GM19372 (cell line): ENCODE measurements at regions not wholly inside any gene's neighbourhood (a gene's known extent, or its start where the extent isn't known, plus 50 kb on each side); places are given as distances from the start of the nearest gene placed in this dataset.
"Not testable (repeated sequence)": the region's sequence is repeated elsewhere in the genome, so short reads cannot be mapped to it uniquely, and the experiment has no call there.

ENCODE experiments used
- ATAC-seq: cut with Tn5 transposase; IDR thresholded peaks from one replicate; pipeline ENCODE4 v1.9.1; 2021; ENCODE audit warnings: mild to moderate bottlenecking, low read depth, moderate library complexity; ENCODE audit not compliant: unreplicated experiment

DNA sequence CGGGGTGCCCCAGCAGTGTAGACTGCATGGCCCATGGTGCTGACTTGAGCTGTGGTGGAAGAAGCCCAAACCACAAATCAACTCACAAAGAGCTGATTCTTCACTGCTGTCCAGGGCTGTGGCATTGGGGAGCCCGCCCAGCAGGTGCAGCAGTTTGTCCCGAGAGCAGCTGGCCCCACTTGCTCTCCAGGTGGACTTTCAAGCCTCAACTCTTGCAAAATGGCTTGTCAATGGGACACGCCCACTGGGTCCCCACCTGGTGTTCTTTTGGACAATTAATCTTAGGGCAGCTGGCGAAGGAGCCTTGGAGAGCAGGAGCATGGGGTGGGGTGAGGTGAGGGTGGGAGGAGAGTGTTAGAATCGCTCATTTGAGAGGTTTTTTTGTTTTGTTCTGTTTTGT, 117.9 kb downstream of the MYCN start:
- no peak for ATAC-seq

DNA sequence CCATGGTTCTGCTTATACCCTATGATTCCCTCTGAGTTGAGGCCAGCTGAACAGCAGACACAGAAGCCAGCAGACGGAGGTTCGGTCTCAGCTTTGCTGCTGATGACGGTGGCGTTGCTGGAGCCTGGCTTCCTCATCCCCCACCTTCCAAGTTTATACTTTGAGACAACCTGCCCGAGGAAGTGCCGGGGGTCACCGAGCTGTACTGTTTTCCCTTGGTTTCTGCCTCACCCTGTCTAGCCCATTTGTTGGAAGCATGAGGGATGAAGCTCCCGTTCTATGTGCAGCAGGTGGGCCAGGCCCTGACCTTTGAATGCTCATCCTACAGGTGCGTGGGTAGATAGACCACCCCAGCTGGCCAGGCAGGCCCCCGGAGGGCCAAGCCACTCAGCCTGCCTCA, 117.3 kb downstream of the MYCN start:
- no peak for ATAC-seq

DNA sequence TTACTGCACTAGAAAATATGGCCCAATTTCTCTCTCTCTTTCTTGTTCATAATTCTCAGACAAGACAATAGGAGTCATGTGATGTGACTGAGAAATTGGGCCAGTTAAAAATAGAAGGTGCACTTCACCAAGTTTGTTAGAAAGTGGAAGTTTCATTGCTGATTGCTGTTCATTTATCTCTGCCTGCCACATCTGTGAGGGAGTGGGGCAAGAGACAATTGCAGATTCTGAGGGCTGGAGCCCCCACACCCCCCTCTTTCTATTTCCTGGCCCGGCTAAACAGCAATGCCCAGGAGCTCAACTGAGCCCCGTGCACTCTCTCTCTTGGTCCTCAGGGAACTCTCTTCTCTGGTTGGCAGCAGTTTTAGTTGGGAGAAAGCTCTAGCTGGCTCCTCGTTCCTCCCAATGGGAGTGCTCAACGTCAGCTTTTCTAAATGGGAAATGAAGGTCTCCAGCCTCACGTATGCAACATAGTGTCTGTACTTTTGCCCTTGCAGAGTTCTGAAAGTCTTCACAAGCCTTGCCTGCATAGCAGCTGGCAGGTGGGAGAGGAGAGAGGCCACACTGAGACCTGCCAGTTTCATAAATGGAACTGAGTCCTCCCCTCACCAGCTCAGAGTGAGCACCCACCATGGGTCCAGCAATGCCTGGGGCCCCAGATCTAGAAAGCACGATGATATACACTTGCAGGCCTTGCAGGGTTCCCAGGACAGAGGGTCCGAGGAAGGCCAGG, 115.7 kb downstream of the MYCN start:
- peak; percentile 83 for ATAC-seq

DNA sequence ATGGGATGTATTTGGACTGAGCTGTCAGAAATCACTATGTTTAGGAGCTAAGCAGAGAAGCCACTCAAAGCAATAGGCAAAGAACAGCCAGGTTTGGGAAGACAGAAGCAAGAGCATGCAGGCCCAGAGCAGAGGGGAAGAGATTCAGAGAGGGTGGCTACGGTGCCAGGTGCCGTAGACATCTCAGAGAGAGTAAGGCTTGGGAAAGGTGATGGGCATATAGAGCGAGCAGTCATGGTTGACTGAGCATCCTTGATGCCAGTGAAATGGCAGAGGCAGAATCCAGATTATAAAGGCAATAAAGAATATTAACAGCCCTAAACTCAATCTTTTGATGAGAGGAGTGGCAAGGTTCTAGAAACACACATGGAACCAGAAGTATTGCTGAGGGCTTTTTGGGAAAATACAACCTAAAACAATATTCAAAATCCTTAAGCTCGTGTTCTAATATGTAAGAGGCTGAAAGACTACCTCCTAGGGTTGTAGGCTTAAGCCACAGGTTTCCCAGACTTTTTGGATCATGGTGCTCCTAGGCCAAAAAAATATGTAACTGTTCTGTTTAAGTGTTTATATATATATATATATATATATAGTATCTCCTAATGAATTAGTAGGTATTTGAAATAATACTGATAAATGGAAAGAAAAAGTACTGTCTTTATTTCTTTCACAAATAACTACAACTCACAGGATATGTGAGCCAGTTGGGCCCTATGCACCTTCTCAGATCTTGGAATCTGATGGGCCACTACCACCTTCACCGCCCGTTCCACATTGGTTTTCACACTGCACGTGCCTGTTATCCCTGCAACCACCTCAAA, 113.3 kb downstream of the MYCN start:
- no peak for ATAC-seq

DNA sequence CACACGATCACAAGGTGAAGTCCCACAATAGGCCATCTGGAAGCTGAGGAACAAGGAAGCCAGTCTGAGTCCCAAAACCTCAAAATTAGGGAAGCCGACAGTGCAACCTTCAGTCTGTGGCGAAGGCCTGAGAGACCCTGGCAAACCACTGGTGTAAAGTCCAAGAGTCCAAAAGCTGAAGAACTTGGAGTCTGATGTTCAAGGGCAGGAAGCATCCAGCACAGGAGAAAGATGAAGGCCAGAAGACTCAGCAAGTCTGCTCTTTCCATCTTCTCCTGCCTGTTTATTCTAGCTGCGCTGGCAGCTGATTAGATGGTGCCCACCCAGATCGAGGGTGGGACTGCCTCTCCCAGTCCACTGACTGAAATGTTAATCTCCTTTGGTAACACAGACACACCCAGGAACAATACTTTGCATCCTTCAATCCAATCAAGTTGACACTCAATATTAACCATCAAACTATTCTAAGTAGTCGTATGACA, 112.3 kb downstream of the MYCN start:
- ATAC-seq: not testable (repeated sequence)

DNA sequence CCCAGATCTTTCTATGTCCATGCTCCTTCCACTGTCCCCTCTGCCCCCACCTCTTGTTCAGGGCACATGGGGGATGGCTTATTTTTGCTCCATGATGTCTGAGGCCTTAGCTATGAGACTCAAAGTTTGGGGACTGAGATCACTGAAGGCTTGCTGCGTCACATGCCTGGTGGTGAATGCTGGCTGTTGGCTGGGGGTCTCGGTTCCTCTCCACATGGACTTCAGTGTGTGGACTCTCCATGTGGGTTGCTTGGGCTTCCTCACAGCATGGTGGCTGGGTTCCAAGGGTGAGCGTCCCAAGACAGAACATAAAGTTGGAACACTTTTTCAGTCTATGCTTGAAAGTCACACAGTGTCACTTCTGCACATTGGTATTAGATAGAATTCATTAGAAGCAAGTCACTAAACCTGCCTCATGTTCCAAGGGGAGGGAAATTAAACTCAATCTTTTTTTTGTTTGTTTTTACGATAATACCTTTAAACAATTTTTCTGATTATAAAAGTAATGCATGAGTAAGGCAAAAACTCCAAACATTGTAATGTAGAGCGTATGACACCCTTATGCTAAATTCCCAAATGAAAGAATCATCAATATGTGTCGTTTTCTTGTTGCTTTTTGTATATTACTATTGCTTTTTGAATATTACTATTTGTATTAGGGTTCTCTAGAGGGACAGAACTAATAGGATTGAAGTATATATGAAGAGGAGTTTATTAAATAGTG, 111.7 kb downstream of the MYCN start:
- ATAC-seq: no peak

DNA sequence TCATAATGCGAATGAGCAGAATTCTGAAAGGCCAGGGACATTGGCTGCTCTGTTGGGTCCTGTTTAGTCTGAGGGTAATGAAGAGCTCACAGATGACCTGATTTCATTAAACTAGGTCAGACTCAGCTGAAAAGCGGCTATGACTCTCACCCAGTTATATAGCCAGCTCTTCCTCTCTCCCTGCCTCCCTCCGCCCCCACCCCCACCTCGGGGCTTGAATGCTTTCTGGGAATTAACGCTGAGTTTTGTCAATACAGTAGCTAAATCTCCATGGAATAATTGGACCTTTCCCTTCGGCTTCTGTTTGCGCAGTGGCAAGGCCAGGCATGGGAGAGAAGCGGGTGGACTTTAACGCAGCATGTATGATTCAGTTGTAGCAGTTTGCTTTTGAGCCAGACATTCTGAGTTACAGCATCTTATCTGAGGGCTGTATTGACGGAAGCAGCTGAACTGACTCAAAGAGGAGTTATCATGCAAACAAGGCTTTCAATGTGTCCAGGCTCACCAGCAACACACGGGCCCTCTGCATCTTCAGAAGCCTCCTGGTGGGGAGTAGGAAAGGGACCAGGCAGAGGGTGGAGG, 110.6 kb downstream of the MYCN start:
- ATAC-seq: no peak

DNA sequence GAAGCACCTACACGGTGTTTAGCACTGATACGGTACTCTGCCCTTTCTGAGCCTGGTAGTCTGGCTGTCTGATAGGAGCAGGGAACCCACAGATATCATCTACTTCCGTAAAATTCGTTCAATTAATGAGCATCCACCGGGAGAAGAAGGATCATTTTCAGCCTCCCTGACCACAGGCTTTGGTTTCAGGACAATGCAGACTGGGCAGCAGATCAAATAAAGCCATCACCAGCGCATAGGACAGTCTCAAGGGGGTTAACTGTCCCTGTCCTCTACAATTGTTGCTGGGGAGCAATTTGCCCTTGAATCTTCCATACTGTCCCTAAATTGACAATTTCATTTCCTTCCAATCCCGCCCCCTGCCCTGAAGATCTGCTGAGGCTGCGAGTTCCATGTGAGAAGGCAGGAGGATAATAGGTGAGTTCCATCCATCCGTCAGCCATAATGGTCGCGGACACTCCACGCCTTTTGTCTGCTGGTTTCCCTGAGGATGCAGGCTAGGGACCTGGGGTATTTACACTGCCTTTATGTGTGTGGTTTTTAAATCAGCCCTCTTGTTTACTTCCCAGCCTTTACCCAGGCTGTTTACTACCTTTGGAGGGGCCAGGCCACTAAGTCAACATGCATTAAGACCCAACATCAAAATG, 110.0 kb downstream of the MYCN start:
- no peak for ATAC-seq

DNA sequence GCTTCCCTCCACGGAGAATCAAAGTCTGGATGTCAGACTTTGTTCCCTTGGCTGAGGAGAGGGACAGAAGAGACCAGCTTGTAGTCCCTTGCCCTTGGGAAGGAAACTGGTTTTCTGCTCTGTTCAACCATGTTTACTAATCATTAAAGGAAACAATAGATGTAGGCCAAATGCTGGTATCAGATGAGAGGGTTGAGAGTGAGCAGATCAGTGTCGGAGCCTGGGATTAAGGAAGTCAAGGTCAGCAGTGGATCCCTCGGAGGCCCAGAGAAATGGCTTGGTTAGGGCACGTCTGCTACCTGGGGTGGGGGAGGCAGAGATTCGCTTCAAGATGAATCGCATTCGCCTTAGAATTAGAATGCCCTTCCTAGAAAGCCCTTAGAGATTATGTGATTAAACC, 109.1 kb downstream of the MYCN start:
- no peak for ATAC-seq

DNA sequence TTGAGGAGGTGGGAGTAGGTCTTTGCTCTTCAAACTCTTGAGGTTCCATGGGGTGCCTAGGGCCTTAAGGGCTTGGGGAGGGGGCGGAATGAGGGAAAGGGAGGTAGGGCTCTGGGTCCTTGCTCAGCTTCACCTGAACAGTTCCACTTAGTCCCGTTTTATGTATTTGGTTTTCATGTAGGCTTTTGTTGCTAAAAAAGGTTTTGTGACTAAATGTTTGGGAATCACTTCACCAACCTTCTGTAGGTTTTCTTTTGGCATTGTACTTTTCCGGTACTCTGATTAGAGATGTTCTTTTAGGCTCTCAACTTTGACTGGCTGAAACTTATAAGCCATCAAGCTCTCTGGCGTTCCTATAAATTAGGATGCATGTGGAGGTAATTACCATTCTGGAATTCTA, 108.1 kb downstream of the MYCN start:
- no peak for ATAC-seq

DNA sequence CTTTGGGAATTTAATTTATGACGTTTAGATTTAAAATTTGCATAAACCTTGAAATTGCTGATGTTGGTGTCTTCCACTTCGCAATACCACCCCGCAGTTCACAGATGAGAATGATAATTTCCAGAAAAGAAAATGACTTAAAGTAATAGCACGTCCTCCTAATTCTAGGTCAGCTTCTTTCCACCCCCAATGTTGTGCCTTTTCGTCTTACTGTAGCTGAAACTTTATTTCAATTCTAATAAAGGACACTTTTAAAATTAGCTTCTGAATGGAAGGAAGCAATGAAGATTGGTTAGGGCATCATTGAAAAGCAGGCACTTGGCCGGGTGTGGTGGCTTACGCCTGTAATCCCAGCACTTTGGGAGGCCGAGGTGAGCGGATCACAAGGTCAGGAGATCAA, 107.4 kb downstream of the MYCN start:
- ATAC-seq: no peak

DNA sequence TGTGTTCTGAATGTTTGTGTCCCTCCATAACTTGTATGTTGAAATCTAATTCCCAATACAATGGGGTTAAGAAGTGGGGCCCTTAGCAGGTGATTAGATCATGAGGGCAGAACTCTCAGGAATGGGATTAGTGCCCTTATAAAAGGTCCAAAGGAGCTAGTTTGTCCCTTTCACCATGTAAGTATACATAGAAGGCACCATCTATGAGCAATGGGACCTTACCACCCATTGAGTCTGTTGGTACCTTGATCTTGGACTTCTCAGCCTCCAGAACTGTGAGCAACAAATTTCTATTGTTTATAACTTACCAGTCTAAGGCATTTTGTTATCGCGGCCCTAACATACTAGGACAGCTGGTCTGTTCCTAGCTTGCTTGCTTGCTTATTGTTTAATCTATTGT, 106.3 kb downstream of the MYCN start:
- no peak for ATAC-seq

DNA sequence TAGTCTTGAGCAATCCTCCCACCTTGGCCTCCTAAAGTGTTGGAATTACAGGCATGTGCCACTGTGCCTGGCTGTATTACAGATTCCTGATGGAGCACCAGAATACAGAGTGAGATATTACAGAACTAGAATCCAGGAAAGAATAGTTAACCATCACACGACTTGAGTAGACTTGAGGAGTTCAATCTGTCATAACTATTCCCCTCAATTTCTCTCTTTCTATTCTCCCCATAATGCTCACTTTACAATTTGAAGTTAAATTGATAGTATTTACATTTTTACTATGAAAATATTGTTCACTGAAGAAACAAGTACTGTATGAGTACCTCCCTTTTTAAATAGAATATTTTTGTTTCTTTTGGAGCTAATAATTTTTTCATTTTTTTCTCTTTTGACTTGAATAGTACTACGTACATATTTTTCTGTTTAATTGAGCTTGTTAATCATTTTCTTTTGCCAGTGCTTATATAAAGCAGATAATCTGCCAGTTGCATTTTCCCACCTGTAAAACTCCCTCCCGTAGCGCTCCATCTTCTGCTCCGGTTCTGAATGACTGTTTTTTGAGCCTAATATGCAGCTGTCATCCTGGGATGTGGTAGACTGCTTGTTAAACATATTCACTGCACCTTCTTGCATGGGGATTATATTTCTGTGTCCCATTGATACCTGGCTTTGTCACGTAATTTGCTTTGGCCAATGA, 105.5 kb downstream of the MYCN start:
- no peak for ATAC-seq

DNA sequence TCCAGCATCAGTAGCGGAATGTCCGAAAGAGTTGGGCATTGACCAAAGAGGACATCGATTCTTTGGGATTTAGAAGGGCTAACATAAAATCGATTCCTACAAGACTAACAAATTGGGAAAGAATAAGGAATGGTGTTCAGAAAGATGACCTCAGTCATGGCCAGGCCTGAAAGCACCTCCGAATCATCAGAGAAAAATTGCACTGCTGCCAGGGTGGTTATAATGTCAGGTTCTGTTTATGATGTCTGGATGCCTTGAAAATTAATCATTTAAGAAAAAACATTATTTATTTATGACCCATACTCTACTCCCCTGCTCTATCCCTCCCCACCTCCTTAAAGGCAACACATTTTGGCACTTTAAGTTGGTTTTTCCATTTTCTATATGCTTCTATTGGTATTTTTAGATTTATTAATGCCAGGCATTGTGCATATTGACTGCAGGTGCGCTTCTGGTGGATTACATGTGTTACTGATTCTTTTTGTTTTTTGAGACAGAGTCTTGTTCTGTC, 104.7 kb downstream of the MYCN start:
- no peak for ATAC-seq

DNA sequence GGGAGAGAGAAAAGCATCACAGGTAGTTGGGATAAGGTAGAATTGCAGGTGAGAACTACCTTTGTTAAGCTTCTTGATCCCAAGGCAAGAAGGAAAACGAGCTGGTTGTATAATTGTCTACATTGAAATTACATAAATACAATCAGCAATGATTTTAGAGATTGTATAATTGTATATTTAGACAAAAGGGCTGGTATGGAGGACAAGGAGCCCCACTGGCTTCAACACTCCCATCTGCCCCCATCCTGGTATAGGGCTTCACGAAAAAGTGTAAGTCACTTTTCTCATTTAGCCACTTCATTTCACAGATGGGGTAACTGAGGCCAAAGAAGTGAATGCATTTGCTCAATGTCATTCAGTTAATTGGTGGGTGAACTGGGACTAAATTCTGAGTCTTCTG, 103.3 kb downstream of the MYCN start:
- ATAC-seq: no peak

DNA sequence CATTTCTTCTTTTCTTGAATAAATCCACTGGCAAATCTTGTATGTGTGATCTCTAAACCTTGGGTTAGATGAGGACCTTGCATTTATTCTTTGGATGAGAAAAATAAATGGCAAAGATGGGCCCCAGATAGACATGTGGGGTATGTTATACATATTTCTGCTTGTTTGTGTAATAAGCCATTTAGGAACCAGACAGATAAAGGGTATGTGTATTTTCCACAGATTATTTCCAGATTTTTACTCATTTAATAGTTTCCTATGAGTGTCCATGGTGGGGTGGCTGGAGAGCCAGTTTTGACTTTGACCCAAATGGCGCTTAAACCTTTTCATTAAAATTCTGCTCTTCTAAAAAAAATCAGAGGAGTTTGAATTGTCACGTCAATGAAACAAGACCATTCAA, 102.8 kb downstream of the MYCN start:
- no peak for ATAC-seq

DNA sequence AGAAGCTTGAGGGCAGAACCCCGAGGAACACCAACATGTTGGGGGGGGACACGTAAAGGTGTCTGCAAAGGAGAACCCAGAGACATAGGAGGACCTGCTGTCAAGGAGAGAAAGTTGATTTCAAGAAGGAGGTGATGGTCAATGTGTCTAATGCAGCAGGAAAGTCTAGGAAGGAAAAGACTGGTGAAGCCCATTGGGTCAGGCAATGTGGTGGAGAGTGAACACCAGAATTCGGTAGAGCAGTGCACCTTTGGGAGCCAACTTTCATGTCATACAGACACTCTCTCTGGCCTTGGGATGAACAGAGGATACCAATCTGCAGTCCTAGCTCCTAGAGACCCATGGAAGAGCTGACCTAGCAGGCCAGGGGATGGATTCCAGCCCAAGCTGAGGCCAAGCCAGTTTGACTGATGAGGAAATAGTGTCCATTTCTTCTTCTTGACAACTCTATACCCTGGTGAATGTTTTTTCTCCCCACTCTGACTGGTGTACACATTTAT, 101.9 kb downstream of the MYCN start:
- no peak for ATAC-seq

DNA sequence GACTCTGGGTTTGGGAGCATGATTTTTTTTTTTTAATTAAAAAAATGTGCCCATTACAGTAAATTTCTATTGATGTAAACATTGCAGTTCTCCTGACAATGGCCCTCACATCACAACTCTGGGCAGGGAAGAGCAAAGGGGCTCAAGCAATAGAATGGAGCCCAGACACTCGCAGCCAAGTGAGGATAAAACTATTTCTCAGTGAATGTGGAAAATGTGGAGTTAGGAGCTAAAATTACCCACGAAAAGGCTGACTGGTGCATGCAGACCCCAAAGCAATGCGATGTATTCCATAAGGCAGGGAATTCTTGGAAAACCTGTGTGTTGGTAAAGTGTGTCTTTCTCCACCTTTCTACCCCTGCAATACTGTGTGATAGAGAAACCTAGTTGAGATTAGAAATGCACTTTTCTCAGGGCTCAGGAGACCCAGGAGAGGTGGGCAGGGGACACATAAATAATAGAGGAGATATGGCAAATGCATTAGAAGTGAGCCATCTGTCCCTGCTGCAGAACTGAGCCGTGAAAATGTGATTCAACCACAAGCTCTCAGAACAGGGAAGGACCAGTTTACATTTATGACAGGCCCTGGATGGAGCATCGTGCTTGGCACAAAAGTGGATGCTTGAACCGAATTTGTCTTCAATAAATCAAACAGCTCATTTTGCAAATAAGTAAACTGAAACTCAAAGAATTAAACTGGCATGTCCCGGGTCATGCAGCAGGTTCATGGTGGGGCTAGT, 100.1 kb downstream of the MYCN start:
- no peak for ATAC-seq

DNA sequence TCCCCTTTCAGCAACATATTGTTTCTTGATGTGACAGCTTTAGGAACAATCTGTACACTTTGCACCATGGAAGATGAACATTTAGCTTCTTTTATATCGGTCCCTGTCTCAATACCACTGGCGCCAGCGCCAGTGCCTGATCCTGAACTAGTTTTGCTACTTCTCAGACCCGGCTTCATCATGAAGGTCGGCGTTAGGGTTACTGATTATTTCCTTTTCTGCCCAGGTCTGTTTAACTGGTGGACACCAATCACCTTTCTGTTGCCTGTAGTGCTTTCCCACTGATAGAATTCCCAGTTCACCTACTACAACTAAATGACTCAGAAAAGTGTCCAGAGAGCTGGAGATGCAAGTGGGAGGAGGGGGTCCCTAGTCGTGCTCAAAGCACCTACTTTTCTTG, 99.5 kb downstream of the MYCN start:
- ATAC-seq: no peak
